CD14-positive monocyte (primary cell): ENCODE measurements at regions not wholly inside any gene's neighbourhood (a gene's known extent, or its start where the extent isn't known, plus 50 kb on each side); places are given as distances from the start of the nearest gene placed in this dataset.

ENCODE experiments used
- DNase-seq, 3 donors: peaks; one replicate each; pipeline ENCODE4 v3.0.0-alpha.2; 2011 to 2022
- H2AFZ ChIP-seq: 2 replicates; pipeline ENCODE4 v1.6.0; 2012; ENCODE audit warnings: mild to moderate bottlenecking, low read depth, low read length, inconsistent platforms; ENCODE audit not compliant: insufficient read depth, poor library complexity, severe bottlenecking
- H3K27ac ChIP-seq, 2 donors: 1 replicate in 1 of 2; 2 replicates in 1 of 2; pipeline ENCODE4 v1.5.1; 2012 to 2013; ENCODE audit warnings: low read length in 2 of 2, control low read depth in 1 of 2, inconsistent platforms in 1 of 2, low read depth in 1 of 2, mild to moderate bottlenecking in 1 of 2
- H3K27me3 ChIP-seq, 2 donors: one replicate each; pipeline versions ENCODE4 v1.6.0 to v1.6.1; 2011 to 2013; ENCODE audit warnings: low read length in 2 of 2; ENCODE audit not compliant: control insufficient read depth in 2 of 2, insufficient read depth in 2 of 2
- H3K36me3 ChIP-seq, 2 donors: replicated peaks in 1 of 2; 1 replicate in 1 of 2; 2 replicates in 1 of 2; pipeline versions ENCODE4 v1.5.1 to v1.6.1; 2012 to 2013; ENCODE audit warnings: low read length in 2 of 2, control low read depth in 1 of 2, inconsistent platforms in 1 of 2, mild to moderate bottlenecking in 1 of 2; ENCODE audit not compliant: insufficient read depth in 2 of 2, control insufficient read depth in 1 of 2
- H3K4me1 ChIP-seq, 2 donors: 1 replicate in 1 of 2; 2 replicates in 1 of 2; pipeline versions ENCODE4 v1.5.1 to v1.6.1; 2012 to 2013; ENCODE audit warnings: low read length in 2 of 2, control low read depth in 1 of 2, inconsistent platforms in 1 of 2, mild to moderate bottlenecking in 1 of 2, moderate library complexity in 1 of 2; ENCODE audit not compliant: insufficient read depth in 2 of 2, control insufficient read depth in 1 of 2
- H3K4me2 ChIP-seq: replicated peaks from 2 replicates; pipeline ENCODE3; 2012; ENCODE audit warnings: low read length, moderate library complexity, mild to moderate bottlenecking; ENCODE audit not compliant: poor library complexity, severe bottlenecking; ENCODE audit errors: extremely low read depth
- H3K4me3 ChIP-seq, 3 experiments: fragments of 200-600 bp in 1 of 3; sonication (generic) in 1 of 3; replicated peaks in 1 of 3; 1 replicate in 2 of 3; 2 replicates in 1 of 3; pipeline ENCODE4 v1.5.1; 2011 to 2013; ENCODE audit warnings: low read length in 3 of 3, mild to moderate bottlenecking in 3 of 3, control low read depth in 2 of 3, low read depth in 2 of 3, inconsistent platforms in 1 of 3, moderate library complexity in 1 of 3
- H3K79me2 ChIP-seq: 2 replicates; pipeline ENCODE4 v1.6.0; 2012; ENCODE audit warnings: mild to moderate bottlenecking, control low read depth, inconsistent platforms, low read length, moderate library complexity; ENCODE audit not compliant: insufficient read depth
- H3K9ac ChIP-seq: 2 replicates; pipeline ENCODE4 v1.6.0; 2017; ENCODE audit warnings: low read length, mild to moderate bottlenecking; ENCODE audit not compliant: insufficient read depth, poor library complexity, severe bottlenecking
- H3K9me3 ChIP-seq, 2 donors: replicated peaks in 1 of 2; 1 replicate in 1 of 2; 2 replicates in 1 of 2; pipeline versions ENCODE4 v1.5.1 to v1.6.1; 2012 to 2013; ENCODE audit warnings: low read length in 2 of 2, control low read depth in 1 of 2; ENCODE audit not compliant: control insufficient read depth in 1 of 2, insufficient read depth in 1 of 2
- H4K20me1 ChIP-seq: 2 replicates; pipeline ENCODE4 v1.6.0; 2012; ENCODE audit warnings: mild to moderate bottlenecking, low read length, control low read depth, moderate library complexity; ENCODE audit not compliant: insufficient read depth
- H3K27ac Mint-ChIP-seq, 7 donors: one replicate each; pipeline ENCODE4 v1.8.0; 2020; ENCODE audit warnings: mild to moderate bottlenecking in 7 of 7, mixed read lengths in 7 of 7, moderate library complexity in 6 of 7, inconsistent platforms in 2 of 7
- H3K27me3 Mint-ChIP-seq, 3 donors: one replicate each; pipeline ENCODE4 v1.8.0; 2021 to 2022; ENCODE audit warnings: low read depth in 3 of 3, mild to moderate bottlenecking in 3 of 3, mixed read lengths in 3 of 3, moderate library complexity in 3 of 3, inconsistent platforms in 1 of 3
- H3K36me3 Mint-ChIP-seq, 2 donors: one replicate each; pipeline ENCODE4 v1.8.0; 2020; ENCODE audit warnings: mixed read lengths in 2 of 2, inconsistent platforms in 1 of 2, mild to moderate bottlenecking in 1 of 2
- H3K4me1 Mint-ChIP-seq: one replicate; pipeline ENCODE4 v1.8.0; 2020; ENCODE audit warnings: mild to moderate bottlenecking, mixed read lengths
- H3K4me3 Mint-ChIP-seq, 2 donors: one replicate each; pipeline ENCODE4 v1.8.0; 2020; ENCODE audit warnings: mild to moderate bottlenecking in 2 of 2, mixed read lengths in 2 of 2, moderate library complexity in 1 of 2
- H3K9me3 Mint-ChIP-seq, 7 donors: one replicate each; pipeline ENCODE4 v1.8.0; 2020 to 2022; ENCODE audit warnings: mixed read lengths in 7 of 7, mild to moderate bottlenecking in 6 of 7, moderate library complexity in 6 of 7, inconsistent platforms in 2 of 7
- CTCF ChIP-seq: fragments of 200-600 bp; IDR thresholded peaks from one replicate; pipeline ENCODE4 v1.8.0; 2022; ENCODE audit warnings: antibody characterized with exemption, mild to moderate bottlenecking
- whole genome bisulfite sequencing: methylation state at CpG from one replicate; pipeline ENCODE4 v1.1.5; 2013; ENCODE audit warnings: missing lambda C conversion rate; ENCODE audit not compliant: insufficient coverage; 5-methylcytosine and 5-hydroxymethylcytosine counted together
- intact Hi-C, 2 donors: fragments of 100-400 bp; cut with micrococcal nuclease; formaldehyde crosslinking; loops; one replicate each; pipeline versions ENCODE4 v1.15.0 to v1.15.1; 2023

- H2AFZ ChIP-seq = no peak overlapping the region
- H3K9me3 ChIP-seq = no peaks in the 10 kb centered on the region
- no peaks in the 10 kb centered on the region for H3K4me1 Mint-ChIP-seq
- H3K4me3 ChIP-seq = no peak overlapping the region
- no peak overlapping the region for H3K4me2 ChIP-seq
- no peak overlapping the region for H3K27ac Mint-ChIP-seq
- H3K36me3 ChIP-seq = no peaks in the 10 kb centered on the region
- no peak overlapping the region for H3K4me3 Mint-ChIP-seq
- H3K27me3 Mint-ChIP-seq = peaks cover 0 to 2% (median 0%) of the 10 kb centered on the region in 3 donors
- H3K27me3 ChIP-seq = no peaks in the 10 kb centered on the region
- no peaks in the 10 kb centered on the region for H4K20me1 ChIP-seq
- no peak overlapping the region for H3K9ac ChIP-seq
- no peak overlapping the region for H3K27ac ChIP-seq
- H3K9me3 Mint-ChIP-seq = peaks cover 0 to 4% (median 0%) of the 10 kb centered on the region in 7 donors
- H3K79me2 ChIP-seq = no peaks in the 10 kb centered on the region
- H3K36me3 Mint-ChIP-seq = no peaks in the 10 kb centered on the region
- intact Hi-C loops = no loop called here
- no peaks in the 10 kb centered on the region for H3K4me1 ChIP-seq
- DNase-seq = no peak
- TF ChIP-seq CTCF = no peak
These were observed 157.4 kb upstream of the SOX2 start for GRCh38 chr3:181554233-181554765.

DNA sequence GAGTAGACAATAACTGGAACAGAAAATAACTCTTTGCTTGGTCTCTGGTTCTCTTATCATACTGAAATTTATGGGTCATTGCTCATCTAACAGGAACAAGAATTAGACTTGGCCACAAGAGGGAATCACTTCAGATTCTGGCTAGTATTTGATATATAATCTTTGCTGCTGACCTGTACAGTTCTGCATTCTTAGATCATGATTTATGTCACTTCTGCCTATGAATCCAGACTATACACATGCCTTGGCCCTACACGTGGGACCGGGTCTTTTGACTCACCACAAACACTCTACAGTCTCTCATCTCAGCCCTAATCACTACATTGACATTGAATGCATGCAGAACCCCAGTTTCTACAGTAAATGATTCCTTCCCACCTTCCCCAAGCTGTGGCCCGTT, 162.5 kb upstream of the SOX2 start:
- H3K36me3 Mint-ChIP-seq = no peaks in the 10 kb centered on the region
- no peaks in the 10 kb centered on the region for H3K4me1 ChIP-seq

More for the DNA sequence above, 162.5 kb upstream of the SOX2 start:
- Mint-ChIP-seq H3K9me3 (peaks cover 0 to 11% (median 4%) of the 10 kb centered on the region in 7 donors), H3K27ac (no peak overlapping the region), H3K4me3 (no peak overlapping the region), H3K4me1 (no peaks in the 10 kb centered on the region), H3K27me3 (peaks cover 0 to 2% (median 0%) of the 10 kb centered on the region in 3 donors)
- Histone ChIP-seq H3K27ac (no peak overlapping the region), H3K9me3 (no peaks in the 10 kb centered on the region), H4K20me1 (no peaks in the 10 kb centered on the region), H3K4me2 (no peak overlapping the region), H3K79me2 (no peaks in the 10 kb centered on the region), H3K36me3 (no peaks in the 10 kb centered on the region), H3K27me3 (no peaks in the 10 kb centered on the region), H3K4me3 (no peak overlapping the region), H2AFZ (no peak overlapping the region), H3K9ac (no peak overlapping the region)
- intact Hi-C loops = no loop called here
- WGBS = 59% methylated on average over 3 of the region's 3 CpGs
- no peak for TF ChIP-seq CTCF
- no peak for DNase-seq
